Hematopoietic multipotent progenitor cell treated with erythropoietin and hydrocortisone succinate and interleukin-3 and kit ligand, for 6 days (in vitro differentiated cells): ENCODE measurements at regions not wholly inside any gene's neighbourhood (a gene's known extent, or its start where the extent isn't known, plus 50 kb on each side); places are given as distances from the start of the nearest gene placed in this dataset.

Experiments used
- DNase-seq: peaks from one replicate; pipeline ENCODE4 v3.0.0-alpha.2; 2015

- DNase-seq: no peak
Measured at GRCh38 chr15:37880835-37881153, 53.6 kb upstream of the TMCO5A start.

- DNase-seq: no peak
Measured at GRCh38 chr15:37881237-37882013, 53.0 kb upstream of the TMCO5A start.

GRCh38 chr15:37882640-37883039 is 51.8 kb upstream of the TMCO5A start:
- no peak for DNase-seq
